Ovary (tissue), 7 donors: ENCODE measurements at regions not wholly inside any gene's neighbourhood (a gene's known extent, or its start where the extent isn't known, plus 50 kb on each side); places are given as distances from the start of the nearest gene placed in this dataset.

ENCODE experiments used
- DNase-seq, 5 donors: peaks; one replicate each; pipeline ENCODE4 v3.0.0-alpha.2; 2019 to 2020
- H3K27ac ChIP-seq, 2 donors: fragments of 200-600 bp; one replicate each; pipeline versions ENCODE4 v1.5.1 to v1.8.0; 2019 to 2022
- H3K27me3 ChIP-seq: fragments of 200-600 bp; one replicate; pipeline ENCODE4 v1.8.0; 2022
- H3K36me3 ChIP-seq: fragments of 200-600 bp; sonication (generic); one replicate; pipeline ENCODE4 v1.5.1; 2019
- H3K4me1 ChIP-seq: one replicate; pipeline ENCODE4 v1.8.1; 2013; ENCODE audit warnings: mild to moderate bottlenecking, moderate library complexity; ENCODE audit not compliant: insufficient read depth
- H3K4me3 ChIP-seq: fragments of 200-600 bp; sonication (generic); one replicate; pipeline ENCODE4 v1.5.1; 2017
- H3K9me3 ChIP-seq, 2 donors: fragments of 200-600 bp in 1 of 2; sonication (generic) in 1 of 2; one replicate each; pipeline versions ENCODE4 v1.5.1 to v1.8.1; 2013 to 2019; ENCODE audit warnings: mild to moderate bottlenecking in 1 of 2, moderate library complexity in 1 of 2
- CTCF ChIP-seq, 3 donors: fragments of 450-650 bp in 2 of 3; fragments of 200-600 bp in 1 of 3; IDR thresholded peaks; one replicate each; pipeline versions ENCODE4 v1.5.1 to v1.8.0; 2016 to 2022; ENCODE audit warnings: antibody characterized with exemption in 3 of 3, mild to moderate bottlenecking in 1 of 3
- EP300 ChIP-seq: sonication (generic); formaldehyde crosslinking; IDR thresholded peaks from one replicate; pipeline ENCODE4 v1.6.1; 2017; ENCODE audit warnings: antibody characterized with exemption
- POLR2A ChIP-seq: fragments of 450-650 bp; IDR thresholded peaks from one replicate; pipeline ENCODE4 v1.6.1; 2017; ENCODE audit warnings: antibody characterized with exemption, mild to moderate bottlenecking, moderate library complexity
- WGBS, 3 donors: extraction: QIAGEN DNeasy Blood & Tissue Kit in 1 of 3; methylation state at CpG; one replicate each; pipeline versions ENCODE4 v1.1.5 to v1.1.7; 2013 to 2017; 5-methylcytosine and 5-hydroxymethylcytosine counted together
- intact Hi-C, 4 donors: fragments of 100-400 bp; cut with DNase I; formaldehyde crosslinking; loops; one replicate each; pipeline versions ENCODE4 v1.11.0 to v1.15.1; 2022 to 2023
- donor health status: DM: no; HTN: no; CAD: no; lungs with moderate emphysema.
- donor health status: DM: no; HTN: no; CAD: no.
- donor health status: Bipolar disorder and iron deficiency.
- donor health status: DM: no; HTN: no; CAD: no.
- donor health status: DM: yes; HTN: yes; CAD: no.

- Histone ChIP-seq H3K36me3 (no peaks in the 10 kb centered on the region), H3K4me3 (no peak overlapping the region), H3K9me3 (no peaks in the 10 kb centered on the region), H3K4me1 (peaks cover 3% of the 10 kb centered on the region), H3K27me3 (no peaks in the 10 kb centered on the region), H3K27ac (no peak overlapping the region)
- intact Hi-C loops: no loop called here
- TF ChIP-seq POLR2A (no peak), EP300 (no peak), CTCF (IDR thresholded peaks at IDR 0.05) (no peak)
- 62 to 72% (median 63%) methylated on average over 17 of the region's 17 CpGs for WGBS, 3 donors
- no peak for DNase-seq
Measured at GRCh38 chr9:23537192-23538066, 288.6 kb downstream of the ELAVL2 start.

GRCh38 chr9:23538067-23538402, 288.0 kb downstream of the ELAVL2 start:
- no peak for DNase-seq
- Histone ChIP-seq H3K9me3 (no peaks in the 10 kb centered on the region), H3K36me3 (no peaks in the 10 kb centered on the region), H3K4me1 (peaks cover 3% of the 10 kb centered on the region), H3K4me3 (no peak overlapping the region), H3K27ac (no peak overlapping the region), H3K27me3 (no peaks in the 10 kb centered on the region)
- TF ChIP-seq POLR2A (no peak), EP300 (no peak), CTCF (IDR thresholded peaks at IDR 0.05) (no peak)
- intact Hi-C loops: no loop called here
- WGBS, 3 donors: 56 to 79% (median 76%) methylated on average over 12 of the region's 12 CpGs

GRCh38 chr9:23538461-23539003, 287.5 kb downstream of the ELAVL2 start:
- no peak for DNase-seq
- intact Hi-C loops: no loop called here
- H3K4me1 ChIP-seq: peaks cover 3% of the 10 kb centered on the region
- no peaks in the 10 kb centered on the region for H3K27me3 ChIP-seq
- 17 to 20% (median 20%) methylated on average over 4 of the region's 4 CpGs for WGBS, 3 donors
- H3K27ac ChIP-seq: no peak overlapping the region
- H3K36me3 ChIP-seq: no peaks in the 10 kb centered on the region
- no peaks in the 10 kb centered on the region for H3K9me3 ChIP-seq
- H3K4me3 ChIP-seq: no peak overlapping the region
- TF ChIP-seq CTCF (IDR thresholded peaks at IDR 0.05) (no peak), EP300 (no peak), POLR2A (no peak)

- no peaks in the 10 kb centered on the region for H3K27me3 ChIP-seq
- TF ChIP-seq CTCF (IDR thresholded peaks at IDR 0.05): no peak
- no peak for TF ChIP-seq POLR2A
- no peak for TF ChIP-seq EP300
- intact Hi-C loops: no loop called here
- no peak for DNase-seq
- H3K4me3 ChIP-seq: no peak overlapping the region
- WGBS, 3 donors: 63 to 82% (median 76%) methylated on average over 1 of the region's 1 CpG
- H3K4me1 ChIP-seq: peaks cover 3% of the 10 kb centered on the region
- H3K9me3 ChIP-seq: no peaks in the 10 kb centered on the region
- no peak overlapping the region for H3K27ac ChIP-seq
- H3K36me3 ChIP-seq: no peaks in the 10 kb centered on the region
Measured at GRCh38 chr9:23539311-23539710, 286.7 kb downstream of the ELAVL2 start.
